HG03460 (cell line): ENCODE measurements at regions not wholly inside any gene's neighbourhood (a gene's known extent, or its start where the extent isn't known, plus 50 kb on each side); places are given as distances from the start of the nearest gene placed in this dataset.

Source experiments
- ATAC-seq: cut with Tn5 transposase; IDR thresholded peaks from one replicate; pipeline ENCODE4 v1.9.1; 2021; ENCODE audit not compliant: unreplicated experiment

DNA sequence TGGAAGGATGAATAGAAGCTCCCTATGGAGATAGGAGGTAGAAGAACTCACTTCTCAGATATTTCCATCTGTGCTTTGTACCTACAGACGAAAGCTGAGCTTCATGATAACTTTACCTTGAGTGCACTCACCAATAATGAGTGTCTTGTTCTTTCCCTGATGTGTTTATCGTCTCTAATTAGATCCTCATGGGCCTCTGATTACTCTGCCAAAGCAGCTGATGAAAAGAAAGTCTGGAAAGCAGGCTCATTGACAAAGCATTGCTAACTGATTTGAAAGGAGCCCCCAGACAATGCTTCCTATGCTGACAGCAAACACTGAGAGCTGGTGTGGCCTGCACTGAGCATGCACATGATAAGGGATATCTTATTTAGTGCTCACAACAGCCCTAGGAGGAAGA is 183.9 kb upstream of the GHITM start:
- no peak for ATAC-seq

- ATAC-seq: no peak
Observed at GRCh38 chr10:83957168-83957947, 182.0 kb upstream of the GHITM start.

GRCh38 chr10:83959328-83959727 is 180.0 kb upstream of the GHITM start:
- no peak for ATAC-seq

DNA sequence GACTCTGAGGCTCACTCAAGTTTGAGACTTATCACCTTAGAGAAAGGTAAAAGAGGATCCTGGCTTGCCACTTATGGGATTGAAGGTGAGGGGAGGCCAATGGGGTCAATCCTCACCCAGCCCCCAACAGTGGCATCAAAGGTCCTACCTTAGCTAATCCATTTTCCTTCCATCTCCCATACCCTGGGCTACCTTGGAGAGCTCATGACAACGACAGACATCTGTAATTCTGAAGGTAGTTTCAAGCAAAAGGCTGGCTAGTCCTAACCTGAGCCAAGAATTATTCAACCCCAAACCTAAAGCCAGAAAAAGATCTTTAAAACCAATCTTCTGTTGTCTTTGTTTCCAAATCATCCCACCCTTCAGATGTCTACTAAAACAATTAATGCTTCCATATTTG is 179.2 kb upstream of the GHITM start:
- no peak for ATAC-seq

DNA sequence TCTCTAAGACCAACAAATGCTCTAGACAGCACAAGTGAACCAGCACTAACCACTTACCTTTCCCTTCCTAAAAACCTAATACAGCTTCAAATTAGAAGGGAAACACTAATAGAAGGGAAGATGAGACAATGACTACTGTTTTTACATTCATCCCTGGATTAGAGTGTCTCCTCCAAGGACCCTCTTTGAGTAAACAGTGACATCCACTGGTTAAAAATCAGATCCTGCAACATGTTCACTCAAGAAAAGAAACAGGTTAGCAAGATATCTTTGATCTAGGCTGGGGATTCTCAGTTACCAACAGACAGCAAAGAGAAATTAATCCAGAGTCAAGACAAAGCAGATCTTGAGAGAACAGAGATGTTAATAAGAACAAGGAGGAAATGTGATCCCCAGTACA is 177.7 kb upstream of the GHITM start:
- ATAC-seq: no peak

- no peak for ATAC-seq
Observed at GRCh38 chr10:83963446-83963845, 175.9 kb upstream of the GHITM start.

DNA sequence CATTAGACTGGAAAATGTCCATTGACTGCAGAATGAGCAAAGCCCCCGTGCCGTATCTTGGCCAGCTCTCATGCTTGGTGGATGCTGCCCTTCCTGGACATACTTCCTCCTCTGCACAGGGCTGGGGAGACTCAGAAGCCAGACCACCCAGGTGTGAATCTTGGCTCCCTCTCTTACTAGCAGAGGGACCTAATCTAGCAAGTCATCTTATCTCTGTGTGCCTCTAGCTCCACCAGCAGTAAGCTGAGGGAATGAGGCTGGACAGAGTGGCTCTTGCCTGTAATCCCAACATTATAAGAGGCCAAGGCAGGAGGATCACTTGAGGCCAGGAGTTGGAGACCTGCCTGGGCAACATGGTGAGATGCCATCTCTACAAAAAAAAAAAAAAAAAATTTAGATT is 173.8 kb upstream of the GHITM start:
- ATAC-seq: no peak

- no peak for ATAC-seq
Observed at GRCh38 chr10:83968052-83968451, 171.3 kb upstream of the GHITM start.

DNA sequence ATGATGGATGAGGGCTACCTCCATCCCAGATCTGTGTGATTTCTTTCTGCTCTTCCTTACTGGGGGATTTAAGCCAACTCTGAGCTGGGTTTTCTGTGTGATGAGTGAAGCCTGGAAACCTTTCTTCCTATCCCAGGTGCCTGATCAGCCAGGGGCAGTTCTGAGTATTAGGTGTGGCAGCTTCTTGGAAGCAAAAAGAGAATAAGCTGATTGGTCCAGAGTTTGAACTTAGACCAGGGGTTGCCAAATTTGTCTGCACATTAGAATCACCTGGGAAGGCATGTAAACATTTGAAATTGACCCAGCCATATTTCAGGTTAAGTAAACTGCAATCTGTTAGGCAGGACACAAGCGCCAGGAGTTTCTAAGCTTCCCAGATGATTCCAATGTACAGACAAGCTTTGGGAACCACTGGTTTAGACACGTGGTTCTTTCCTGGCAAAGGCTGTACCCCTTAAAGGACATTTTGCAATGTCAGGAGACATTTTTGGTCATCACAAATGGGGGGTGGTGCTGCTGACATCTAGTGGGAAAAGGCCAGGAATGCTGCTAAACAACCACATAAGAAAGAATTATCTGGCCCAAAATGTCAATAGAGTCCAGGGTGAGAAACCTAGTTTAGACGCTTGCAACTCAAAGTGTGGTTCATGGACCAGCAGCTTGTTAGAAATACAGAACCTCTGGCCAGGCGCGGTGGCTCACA is 160.5 kb upstream of the GHITM start:
- no peak for ATAC-seq

DNA sequence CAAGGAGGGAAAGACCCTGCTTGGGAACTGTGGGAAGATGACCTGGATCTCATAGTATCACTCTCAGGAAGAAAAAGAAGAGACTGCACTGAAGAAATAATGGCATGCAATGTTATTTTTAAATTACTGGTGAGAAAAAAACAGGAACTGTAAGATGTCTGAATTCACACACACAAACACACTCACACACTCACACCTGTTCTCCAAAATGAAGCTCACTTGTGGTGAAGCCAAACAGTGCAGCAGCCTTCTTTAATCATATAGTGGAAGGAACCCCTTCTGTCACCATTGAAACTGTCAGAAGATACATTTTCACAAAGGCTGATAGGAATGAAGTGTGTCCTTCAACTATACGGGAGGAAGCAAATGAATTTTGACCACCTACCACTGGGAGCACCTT is 156.5 kb upstream of the GHITM start:
- no peak for ATAC-seq

GRCh38 chr10:83983578-83984255 is 155.6 kb upstream of the GHITM start:
- ATAC-seq: no peak

DNA sequence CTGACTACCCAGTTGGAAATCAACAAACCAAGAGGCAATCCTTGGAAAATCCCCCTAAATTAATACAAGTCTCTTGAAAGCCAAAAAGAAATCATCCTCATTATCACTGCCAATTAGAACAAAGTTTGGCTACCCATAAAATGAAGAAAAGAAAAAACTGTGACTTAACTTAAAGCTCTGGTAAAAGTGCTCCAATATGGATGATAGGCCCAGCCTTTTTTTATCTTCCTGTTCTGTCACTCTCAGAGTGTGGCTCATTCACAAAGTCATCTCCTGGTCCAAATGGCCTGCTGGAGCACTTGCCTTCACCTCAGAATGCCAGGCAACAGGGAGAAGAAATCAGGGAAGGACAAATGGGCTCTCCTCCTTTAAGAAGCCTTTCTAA is 155.1 kb upstream of the GHITM start:
- no peak for ATAC-seq

- no peak for ATAC-seq
Observed at GRCh38 chr10:83986800-83987199, 152.5 kb upstream of the GHITM start.

DNA sequence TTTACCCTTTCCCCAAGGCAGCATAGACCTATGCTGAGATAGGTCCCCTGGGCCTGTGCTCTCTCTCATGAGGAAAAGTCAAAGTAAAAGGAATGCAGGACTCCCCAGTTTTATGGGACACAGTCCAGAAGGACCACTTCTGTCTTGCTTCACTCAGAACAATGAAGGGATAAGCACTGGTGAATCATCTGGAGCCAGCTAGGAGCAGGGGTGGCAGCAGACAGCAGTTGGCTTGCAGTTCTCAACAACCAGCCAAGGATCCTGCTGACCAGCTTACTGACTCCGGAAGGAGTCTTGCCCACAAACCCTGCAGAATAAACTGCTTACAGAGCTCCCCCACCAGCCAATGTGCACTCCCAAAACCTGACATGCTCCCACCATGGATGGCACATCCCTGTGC is 152.1 kb upstream of the GHITM start:
- no peak for ATAC-seq

DNA sequence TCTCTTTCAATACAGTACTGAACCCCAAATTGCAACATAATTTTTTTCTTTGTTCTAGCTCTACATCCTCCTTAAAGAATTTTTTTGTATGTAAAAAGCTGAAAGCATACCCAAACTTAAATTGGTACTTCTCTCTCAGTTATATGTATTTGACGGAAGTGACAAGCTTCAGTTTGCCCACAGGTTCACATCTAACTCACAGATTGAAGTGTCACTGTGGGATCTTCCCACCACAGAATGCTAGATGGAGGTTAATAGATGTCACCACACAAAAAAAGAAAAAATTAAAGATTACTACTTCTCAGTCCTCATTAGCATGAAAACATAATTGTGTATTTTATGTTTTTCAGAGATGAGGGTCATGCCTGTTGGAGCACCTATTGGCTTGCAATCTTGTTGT is 150.9 kb upstream of the GHITM start:
- no peak for ATAC-seq

DNA sequence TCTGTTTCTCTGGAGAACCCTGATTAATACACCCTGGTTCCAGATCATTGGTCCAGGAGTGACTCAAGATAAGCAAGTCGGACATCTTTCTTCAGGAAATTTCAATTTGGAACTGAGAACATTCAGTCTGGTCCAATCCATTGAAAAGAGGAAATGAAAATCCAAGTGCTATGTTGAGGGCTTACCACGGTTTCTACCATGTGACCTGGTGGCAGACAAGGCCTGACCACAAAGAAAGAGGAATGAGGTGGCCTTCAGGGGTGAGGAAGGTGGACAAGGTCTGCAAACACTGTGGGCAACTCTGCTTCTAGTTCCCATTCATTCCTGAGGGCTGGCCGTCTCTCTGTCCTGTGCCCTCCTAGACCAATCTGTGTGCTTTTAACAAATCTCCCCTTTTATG is 149.2 kb upstream of the GHITM start:
- peak; percentile 94 for ATAC-seq

DNA sequence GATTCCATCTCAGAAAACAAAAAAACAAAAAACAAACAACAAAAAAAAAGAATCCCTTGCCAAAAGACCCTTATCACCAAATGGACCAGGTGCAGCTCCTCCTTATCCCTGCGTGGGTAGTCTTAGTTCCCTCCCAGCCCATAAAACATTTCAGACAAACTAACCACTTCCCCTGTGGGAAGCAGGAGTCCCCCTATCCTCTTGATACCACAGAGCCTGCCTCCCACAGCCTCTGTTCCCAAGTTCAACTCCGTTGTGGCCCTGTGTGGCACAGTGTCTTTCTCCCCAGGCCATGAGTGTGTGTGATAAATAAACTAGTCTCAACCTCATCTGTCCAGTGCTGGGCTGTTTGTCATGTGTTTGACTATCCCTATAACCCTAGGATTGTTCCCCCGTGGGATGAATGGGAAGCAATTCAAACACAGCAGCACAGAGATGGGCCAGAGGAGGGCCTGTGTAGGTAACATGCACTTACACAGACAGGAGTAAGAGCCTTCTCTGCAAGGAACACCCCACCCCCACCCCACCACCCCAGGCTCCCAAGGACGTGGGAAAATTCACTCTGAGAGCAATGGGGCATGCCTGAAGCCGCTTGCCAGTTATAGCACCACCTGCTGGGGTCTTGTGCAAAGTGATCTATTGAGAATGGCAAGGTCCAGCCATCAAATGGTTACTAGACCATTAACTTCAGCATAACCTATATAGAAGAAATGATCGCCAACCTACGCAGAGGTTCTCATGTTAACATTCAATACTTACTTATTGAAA is 147.1 kb upstream of the GHITM start:
- no peak for ATAC-seq

DNA sequence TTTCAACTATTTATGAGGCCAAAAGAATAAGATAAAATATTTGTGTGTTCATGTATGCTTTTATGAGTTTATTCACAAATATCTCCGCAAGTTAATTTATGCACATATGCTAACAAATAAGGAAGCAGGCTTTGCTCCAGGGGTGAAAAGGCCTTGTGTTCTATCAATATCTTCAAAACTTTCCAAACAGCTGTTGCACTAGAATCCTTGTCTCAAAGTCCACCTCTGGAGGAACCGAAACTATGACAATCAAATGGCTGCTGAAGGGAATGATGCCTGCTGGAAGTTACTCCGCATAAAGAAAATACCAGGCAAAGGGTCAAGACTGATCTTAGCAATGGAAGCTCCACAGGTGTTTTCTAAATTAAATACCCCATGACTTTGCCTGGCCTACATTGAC is 145.0 kb upstream of the GHITM start:
- no peak for ATAC-seq

DNA sequence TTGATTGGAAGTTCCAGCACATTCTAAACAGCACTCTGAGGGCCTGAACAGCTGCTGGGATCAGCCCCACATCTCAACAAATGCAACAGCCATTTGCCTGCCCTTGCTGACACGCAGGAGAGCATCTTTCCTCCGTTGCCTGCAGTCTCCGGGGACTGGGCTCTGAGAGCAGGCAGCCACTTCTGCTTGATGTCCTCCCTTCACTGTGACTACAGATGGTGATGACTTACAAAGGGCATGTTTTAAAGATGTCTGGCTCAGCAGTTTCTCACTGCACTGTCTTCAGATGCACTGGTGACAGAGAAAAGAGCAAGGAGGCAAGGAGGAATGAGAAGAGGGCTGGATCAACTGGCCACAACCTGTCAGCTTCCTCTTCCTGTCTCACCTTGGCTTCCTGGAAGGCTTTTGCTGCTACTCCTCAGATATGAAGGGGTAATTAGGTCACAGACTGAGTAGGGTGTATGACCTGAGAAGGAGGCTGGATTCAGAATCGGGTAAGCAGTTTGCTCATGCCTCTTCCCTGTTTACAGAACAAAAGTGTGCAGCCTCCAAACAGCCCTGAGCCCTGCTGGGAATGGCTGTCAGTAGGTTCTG is 143.5 kb upstream of the GHITM start:
- ATAC-seq: no peak

GRCh38 chr10:84004221-84004620 is 135.1 kb upstream of the GHITM start:
- no peak for ATAC-seq

DNA sequence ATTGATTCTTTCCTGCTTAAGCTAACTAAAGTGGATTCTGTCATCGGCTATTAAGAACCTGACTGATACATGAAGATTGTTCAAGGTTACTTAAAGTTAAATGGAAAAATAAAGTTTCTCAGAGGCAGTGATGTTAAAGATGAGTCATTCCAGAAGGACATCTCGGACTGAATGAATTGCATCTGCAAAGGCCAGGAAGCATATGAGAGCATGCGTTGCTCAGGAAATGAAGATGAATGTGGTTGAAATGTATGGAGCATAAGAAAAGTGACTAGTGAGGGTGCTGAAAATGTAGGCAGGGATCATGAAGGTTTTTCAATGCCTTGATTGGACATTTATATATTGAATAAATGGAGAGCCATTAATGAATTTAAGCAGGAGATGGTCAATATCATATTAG is 133.9 kb upstream of the GHITM start:
- ATAC-seq: no peak
